ENCODE measurements at regions not wholly inside any gene's neighbourhood (a gene's known extent, or its start where the extent isn't known, plus 50 kb on each side); places are given as distances from the start of the nearest gene placed in this dataset.

- DNase-seq: no peak
Observed at GRCh38 chr2:217049422-217049821, 189.6 kb upstream of the TNP1 start.

- no peak for DNase-seq
Observed at GRCh38 chr2:217048730-217049129, 188.9 kb upstream of the TNP1 start.

DNA sequence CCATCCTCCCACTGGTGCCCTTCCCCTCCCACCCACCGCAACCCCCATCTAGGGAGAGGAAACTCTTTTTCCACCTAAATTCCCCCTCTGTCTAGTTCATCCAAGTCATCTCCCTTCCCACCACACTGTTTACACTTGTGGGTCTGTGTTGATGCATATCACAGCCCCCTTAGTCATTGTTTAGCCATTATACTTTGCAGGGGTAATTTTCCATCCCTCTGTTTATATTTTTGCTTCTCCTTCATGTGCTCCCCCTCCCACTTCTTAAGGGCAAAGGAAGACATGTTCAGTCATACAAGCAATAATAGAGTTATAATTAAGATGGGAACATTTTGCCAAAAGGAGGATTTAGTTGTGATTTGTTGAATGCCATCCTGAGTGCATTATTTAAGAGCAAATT is 187.8 kb upstream of the TNP1 start:
- no peak for DNase-seq

DNA sequence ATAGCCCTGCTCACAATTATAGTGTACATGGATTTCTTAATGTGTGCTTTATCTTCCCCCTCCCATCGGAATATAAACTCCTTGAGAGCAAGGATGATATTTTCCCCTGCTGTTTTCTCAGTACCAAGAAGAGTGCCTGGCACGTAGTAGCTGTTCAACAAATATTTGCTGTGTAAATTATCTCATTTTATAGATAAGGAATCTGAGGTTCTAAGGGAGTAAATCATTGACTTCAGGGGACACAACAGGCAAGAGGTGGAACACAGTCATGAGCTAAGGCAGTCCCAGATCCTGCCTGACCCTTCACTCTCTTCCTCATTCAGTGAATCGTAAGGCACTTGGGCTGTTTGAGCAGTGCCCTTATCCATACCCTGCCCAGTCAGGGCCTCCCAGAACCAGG is 187.3 kb upstream of the TNP1 start:
- no peak for DNase-seq

DNA sequence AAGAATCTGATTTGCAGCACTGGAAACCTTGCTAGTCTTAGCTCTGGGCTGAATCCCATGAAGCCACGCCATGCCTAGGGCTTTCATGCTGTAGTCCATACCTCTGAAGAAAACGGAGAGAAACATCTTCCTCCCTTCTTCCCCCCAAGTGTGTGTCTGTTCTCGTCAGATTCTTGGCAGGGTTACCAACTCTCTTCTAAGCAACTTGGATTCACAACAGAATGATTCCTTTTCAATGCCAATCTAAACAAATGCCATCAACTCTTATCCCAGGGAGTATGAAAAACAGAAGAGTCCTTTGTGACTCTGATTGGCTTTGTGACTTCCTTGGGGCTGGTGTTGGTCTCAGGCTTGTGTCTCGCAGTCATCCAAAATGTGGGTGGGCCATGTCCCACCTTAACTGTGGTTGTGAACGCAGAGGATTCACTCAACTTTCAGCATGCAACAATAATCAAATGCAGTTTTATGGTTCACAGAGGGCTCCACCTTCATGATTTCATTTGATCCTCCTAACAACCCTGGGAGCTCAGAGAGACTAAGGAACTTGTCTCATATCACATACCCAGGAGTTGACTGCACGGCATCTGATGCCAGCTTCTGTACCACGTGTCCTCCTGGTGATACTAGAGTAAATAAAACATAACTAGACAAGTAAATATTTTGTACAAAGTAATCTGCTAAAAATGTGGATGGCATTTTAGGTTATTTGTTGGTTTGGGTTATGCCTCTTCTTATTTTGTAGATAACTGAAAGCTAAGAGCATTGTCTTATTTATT is 186.0 kb upstream of the TNP1 start:
- no peak for DNase-seq

GRCh38 chr2:217040099-217040498 is 180.2 kb upstream of the TNP1 start:
- no peak for DNase-seq

DNA sequence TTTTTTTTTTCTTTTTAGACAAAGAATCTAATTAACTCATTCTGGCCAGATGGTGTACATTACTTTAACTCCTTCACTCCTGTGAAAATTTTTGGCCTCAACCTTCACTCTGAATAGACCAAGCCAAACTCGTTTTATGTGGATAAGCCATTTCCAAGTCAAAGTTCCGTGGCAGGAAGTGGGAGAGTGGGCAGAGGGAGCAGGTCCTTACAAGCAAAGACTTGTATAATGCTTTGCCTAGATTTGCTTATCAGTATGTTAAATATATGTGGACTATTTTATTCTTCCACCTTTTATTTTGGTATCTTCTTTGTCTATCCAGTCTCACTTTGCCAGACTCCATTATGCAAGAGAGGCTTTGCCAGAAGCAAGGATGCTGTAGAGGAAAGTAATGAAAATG is 178.1 kb upstream of the TNP1 start:
- DNase-seq: no peak

GRCh38 chr2:217037353-217037752 is 177.5 kb upstream of the TNP1 start:
- DNase-seq: no peak

DNA sequence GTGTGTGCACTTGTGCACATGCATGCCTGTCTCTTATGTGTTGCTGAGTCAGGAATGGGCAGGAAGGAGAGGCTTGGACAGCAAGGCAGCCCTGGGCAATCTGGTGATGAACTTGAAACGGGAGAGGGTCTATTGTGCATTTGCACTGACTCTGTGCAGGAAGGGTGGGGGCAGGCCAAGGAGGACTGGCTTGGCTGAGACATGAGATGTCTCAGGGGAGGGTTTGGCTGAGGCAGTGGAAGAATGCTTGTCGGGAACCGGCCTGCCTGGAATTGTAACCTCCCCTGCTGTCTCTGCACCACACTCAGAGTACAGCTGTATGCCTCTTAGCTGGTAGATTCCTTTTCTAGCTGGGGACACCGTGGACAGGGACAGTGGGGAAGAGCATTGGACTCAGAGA is 176.1 kb upstream of the TNP1 start:
- DNase-seq: no peak

DNA sequence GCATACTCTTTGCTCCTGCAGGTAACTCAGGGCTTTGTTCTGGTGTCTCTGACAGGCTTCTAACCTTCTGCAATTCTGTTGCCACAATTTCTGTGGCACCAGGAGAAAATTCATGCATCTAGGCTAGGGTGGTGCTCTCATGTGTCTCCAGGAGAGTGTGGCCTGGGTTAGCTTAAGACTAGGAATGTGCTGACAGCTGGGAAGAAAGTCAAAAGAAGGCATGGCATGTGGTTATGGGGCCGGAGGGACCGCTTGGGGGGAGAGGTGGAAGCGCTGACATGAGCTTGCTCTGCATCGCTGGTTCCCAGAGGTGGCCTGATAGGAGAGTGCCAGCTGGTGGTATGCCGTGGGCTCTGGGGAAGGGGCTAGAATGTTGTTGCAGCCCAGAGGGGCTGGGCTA is 173.3 kb upstream of the TNP1 start:
- no peak for DNase-seq

DNA sequence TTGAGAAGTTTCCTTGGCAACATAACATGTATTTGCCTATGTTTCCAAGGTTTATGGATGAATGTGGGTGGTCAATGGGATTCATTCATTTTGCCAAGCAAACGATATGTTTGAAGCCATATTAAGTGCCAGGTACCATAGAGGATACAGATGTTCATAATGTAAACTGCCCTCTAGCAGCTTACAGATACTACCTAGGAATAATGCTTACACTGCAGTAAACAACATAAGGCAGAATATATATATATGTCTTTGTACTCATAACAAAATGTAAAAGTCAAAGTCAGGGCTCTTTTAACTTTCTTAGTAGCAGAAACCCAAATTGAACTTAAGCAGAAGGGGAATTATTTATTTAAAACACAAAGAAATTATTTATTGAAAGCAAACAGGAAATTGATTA is 171.6 kb upstream of the TNP1 start:
- no peak for DNase-seq

DNA sequence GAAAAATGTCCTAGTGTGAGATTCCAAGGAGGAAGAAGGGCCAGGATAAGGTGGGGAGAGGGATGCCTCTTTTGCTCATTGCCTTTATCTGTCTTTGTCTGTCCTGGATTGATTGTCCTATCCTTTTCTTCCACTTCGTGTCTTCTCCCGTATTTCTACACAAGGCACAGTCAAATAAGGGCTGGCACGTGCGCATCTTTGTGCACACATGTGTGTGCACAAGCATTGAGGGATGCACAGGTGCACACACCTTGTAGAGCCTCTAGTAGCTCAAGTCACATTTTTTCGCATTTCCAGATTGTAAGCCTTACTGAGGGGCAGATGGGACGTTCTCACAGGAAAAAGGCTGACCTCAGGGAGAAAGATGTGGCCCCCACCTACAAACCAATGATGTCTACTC is 170.2 kb upstream of the TNP1 start:
- no peak for DNase-seq

DNA sequence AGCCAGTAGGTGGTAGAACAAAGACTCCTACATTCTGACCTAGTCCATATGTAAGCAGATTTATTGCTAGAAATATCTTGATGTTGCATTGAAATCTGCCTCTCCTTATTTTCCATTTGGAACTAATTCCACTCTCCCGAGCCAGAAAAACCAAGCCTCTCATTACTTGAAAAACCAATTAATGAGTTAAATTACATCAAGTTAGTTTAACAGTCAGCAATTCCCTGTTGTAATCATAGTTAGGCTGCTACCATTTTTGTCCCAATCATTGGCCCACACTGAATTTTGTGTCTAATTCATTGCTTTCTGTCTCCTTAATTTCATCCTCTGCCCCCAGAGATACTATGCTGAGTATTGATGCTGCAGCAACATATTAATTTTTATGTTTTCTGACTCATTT is 168.3 kb upstream of the TNP1 start:
- no peak for DNase-seq

GRCh38 chr2:217027414-217027813 is 167.6 kb upstream of the TNP1 start:
- DNase-seq: no peak

- no peak for DNase-seq
Observed at GRCh38 chr2:217026569-217026968, 166.7 kb upstream of the TNP1 start.

DNA sequence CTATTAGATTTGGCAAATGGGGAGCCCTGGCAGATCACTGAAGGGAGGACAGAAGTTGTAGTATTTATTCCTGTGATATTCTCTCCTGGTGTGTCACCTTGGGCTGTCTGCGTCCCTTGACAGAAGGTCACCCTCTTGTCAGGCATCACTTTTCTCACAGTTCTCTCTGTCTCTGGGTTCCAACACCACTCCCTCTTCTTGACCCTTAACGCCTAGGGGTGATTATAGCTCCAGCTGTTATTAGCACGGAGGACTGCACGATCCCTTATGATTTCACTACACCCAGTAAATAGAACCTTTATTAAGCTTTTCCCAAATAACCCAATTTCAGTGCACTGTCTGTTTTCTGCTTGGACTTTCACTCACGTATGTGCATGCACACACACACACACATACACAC is 166.3 kb upstream of the TNP1 start:
- DNase-seq: no peak

GRCh38 chr2:217023611-217024010 is 163.7 kb upstream of the TNP1 start:
- DNase-seq: no peak

DNA sequence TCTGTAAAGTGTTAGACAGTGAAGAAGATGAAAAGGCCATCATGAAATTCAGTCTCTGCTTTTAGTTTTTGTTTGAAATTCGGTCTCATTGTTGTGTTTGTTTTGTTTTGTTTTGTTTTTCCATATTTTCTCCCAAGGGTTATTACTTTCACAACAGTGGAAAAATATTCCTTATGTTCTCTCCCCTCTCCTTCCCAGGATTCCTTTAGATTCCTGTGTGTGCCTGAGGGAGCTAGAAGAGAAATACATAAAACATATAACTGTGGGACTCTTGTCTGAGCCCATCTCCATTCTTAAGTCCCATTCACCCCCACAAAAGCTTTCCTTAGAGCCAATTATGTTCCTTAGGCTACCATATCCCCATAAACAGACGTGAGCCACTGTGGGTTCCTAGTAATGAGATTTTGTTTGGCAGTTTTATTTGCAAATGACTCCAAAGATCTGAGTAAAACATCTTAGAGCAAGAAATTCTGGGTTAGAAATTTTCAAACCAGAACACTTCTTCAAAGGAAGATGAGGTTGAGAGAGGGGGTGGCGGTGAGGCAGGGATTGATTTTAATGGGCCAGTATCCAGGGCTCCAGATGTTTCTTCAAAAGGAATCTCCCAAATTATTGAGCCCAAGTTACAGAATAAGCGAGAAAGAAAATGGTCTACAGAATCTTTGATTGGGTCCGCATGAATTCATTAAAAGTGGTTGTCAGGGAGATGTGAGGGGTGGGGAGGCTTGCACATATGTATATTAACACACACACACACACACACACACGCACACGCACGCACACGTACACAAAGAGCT is 157.8 kb upstream of the TNP1 start:
- no peak for DNase-seq

- no peak for DNase-seq
Observed at GRCh38 chr2:217016796-217017419, 157.0 kb upstream of the TNP1 start.

GRCh38 chr2:217014328-217015105 is 154.7 kb upstream of the TNP1 start:
- no peak for DNase-seq

GRCh38 chr2:217013926-217014325 is 154.1 kb upstream of the TNP1 start:
- DNase-seq: no peak

DNA sequence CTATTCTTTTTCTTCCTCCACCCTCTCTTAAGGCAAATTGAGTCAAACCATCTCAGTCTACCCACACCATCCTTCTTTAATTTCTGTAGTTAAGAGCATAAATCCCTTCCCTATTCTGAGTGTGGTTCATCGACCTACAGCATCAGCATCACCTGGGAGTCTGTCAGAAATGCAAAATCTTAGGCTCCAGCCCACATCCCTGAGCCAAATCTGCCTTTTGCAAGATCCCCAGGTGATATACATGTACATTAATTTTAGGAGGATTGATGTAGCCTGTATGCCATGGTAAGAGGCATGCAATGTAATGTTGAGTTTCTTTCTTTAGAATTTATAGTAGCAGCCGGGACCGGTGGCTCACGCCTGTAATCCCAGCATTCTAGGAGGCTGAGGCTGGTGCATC is 151.7 kb upstream of the TNP1 start:
- DNase-seq: no peak

DNA sequence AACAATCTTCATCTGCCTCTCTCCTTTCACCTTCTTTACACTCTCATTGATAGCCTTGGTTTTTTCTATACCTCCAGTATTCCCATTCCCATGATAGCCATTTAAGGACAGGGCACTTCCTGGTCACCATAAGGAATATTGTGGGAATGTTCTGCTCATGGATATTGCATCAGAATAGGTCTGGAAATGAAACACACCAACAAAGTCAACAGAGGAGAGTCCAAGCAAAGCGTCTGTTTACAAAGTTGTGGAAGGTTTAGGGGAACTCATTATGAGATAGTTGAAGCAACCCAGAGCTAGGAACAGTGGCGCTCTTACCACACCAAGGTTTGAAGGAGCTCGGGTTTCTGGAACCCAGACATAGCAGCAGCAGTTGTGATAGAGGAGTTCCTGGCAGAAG is 150.3 kb upstream of the TNP1 start:
- DNase-seq: no peak

Measured in CD4-positive, alpha-beta T cell treated with Interleukin-17A for 1 hour (primary cell).